HEK293 (cell line): ENCODE measurements at regions not wholly inside any gene's neighbourhood (a gene's known extent, or its start where the extent isn't known, plus 50 kb on each side); places are given as distances from the start of the nearest gene placed in this dataset.

Experiments used
- BCL11A ChIP-seq: fragments of 450-650 bp; formaldehyde crosslinking; IDR thresholded peaks from 2 replicates; pipeline ENCODE4 v1.5.1; 2016; ENCODE audit warnings: low read depth, missing biosample characterization, missing genetic modification characterization
- HOXD13 ChIP-seq: sonication (generic); formaldehyde crosslinking; IDR thresholded peaks from 2 replicates; pipeline ENCODE4 v1.8.0; 2022; ENCODE audit warnings: missing genetic modification reagents, borderline replicate concordance
- MZF1 ChIP-seq: fragments of 450-650 bp; formaldehyde crosslinking; IDR thresholded peaks from 2 replicates; pipeline ENCODE4 v1.5.1; 2017; ENCODE audit warnings: missing biosample characterization, missing genetic modification characterization, borderline replicate concordance
- ZFP41 ChIP-seq: fragments of 450-650 bp; formaldehyde crosslinking; IDR thresholded peaks from 2 replicates; pipeline ENCODE4 v1.5.1; 2016; ENCODE audit warnings: missing biosample characterization, missing genetic modification characterization, borderline replicate concordance
- ZNF670 ChIP-seq: fragments of 450-650 bp; formaldehyde crosslinking; IDR thresholded peaks from 2 replicates; pipeline ENCODE4 v1.5.1; 2016; ENCODE audit warnings: missing biosample characterization, missing genetic modification characterization, low read depth
- ZNF777 ChIP-seq: fragments of 450-650 bp; formaldehyde crosslinking; IDR thresholded peaks from 2 replicates; pipeline ENCODE4 v1.5.1; 2017; ENCODE audit warnings: missing biosample characterization, missing genetic modification characterization, borderline replicate concordance
- TF ChIP-seq, protein P1 (sequence below): fragments of 450-650 bp; formaldehyde crosslinking; IDR thresholded peaks from 2 replicates; pipeline ENCODE4 v1.5.1; 2016; ENCODE audit warnings: missing biosample characterization, missing genetic modification characterization
- TF ChIP-seq, protein P2 (sequence below): fragments of 450-650 bp; formaldehyde crosslinking; IDR thresholded peaks from 2 replicates; pipeline ENCODE4 v1.5.1; 2016; ENCODE audit warnings: missing biosample characterization, missing genetic modification characterization

DNA sequence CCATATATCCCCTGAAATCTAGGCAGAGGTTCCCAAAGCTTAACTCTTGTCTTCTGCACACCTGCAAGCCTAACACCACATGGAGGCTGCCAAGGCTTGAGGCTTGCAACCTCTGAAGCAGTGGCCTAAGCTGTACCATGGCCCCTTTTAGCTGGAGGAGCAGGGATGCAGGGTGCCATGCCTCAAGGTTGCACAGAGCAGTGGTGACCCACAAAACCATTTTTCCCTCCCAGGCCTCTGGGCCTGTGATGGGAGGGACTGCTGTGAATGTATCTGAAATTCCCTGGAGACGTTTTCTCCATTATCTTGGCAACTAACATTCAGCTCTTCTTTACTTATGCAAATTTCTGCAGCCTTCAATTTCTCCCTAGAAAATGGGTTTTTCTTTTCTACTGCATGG lies 210.0 kb upstream of the KITLG start:
- TF ChIP-seq, protein P1, sequence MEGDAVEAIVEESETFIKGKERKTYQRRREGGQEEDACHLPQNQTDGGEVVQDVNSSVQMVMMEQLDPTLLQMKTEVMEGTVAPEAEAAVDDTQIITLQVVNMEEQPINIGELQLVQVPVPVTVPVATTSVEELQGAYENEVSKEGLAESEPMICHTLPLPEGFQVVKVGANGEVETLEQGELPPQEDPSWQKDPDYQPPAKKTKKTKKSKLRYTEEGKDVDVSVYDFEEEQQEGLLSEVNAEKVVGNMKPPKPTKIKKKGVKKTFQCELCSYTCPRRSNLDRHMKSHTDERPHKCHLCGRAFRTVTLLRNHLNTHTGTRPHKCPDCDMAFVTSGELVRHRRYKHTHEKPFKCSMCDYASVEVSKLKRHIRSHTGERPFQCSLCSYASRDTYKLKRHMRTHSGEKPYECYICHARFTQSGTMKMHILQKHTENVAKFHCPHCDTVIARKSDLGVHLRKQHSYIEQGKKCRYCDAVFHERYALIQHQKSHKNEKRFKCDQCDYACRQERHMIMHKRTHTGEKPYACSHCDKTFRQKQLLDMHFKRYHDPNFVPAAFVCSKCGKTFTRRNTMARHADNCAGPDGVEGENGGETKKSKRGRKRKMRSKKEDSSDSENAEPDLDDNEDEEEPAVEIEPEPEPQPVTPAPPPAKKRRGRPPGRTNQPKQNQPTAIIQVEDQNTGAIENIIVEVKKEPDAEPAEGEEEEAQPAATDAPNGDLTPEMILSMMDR (tag by site-specific recombination) = no peak
- TF ChIP-seq MZF1 = no peak
- TF ChIP-seq, protein P2, sequence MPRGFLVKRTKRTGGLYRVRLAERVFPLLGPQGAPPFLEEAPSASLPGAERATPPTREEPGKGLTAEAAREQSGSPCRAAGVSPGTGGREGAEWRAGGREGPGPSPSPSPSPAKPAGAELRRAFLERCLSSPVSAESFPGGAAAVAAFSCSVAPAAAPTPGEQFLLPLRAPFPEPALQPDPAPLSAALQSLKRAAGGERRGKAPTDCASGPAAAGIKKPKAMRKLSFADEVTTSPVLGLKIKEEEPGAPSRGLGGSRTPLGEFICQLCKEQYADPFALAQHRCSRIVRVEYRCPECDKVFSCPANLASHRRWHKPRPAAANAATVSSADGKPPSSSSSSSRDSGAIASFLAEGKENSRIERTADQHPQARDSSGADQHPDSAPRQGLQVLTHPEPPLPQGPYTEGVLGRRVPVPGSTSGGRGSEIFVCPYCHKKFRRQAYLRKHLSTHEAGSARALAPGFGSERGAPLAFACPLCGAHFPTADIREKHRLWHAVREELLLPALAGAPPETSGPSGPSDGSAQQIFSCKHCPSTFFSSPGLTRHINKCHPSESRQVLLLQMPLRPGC (tag by site-specific recombination) = no peak
- TF ChIP-seq HOXD13 (CRISPR knock-in tag) = no peak
- no peak for TF ChIP-seq ZNF670 (tag by site-specific recombination)
- TF ChIP-seq BCL11A (tag by site-specific recombination) = no peak
- TF ChIP-seq ZNF777 (tag by site-specific recombination) = no peak
- no peak for TF ChIP-seq ZFP41
